GM18505 (cell line): ENCODE measurements at regions not wholly inside any gene's neighbourhood (a gene's known extent, or its start where the extent isn't known, plus 50 kb on each side); places are given as distances from the start of the nearest gene placed in this dataset.

Experiments used
- ATAC-seq: cut with Tn5 transposase; IDR thresholded peaks from one replicate; pipeline ENCODE4 v1.9.1; 2021; ENCODE audit not compliant: unreplicated experiment
- POLR2A ChIP-seq: IDR thresholded peaks from 4 replicates; pipeline ENCODE4 v1.6.1; 2011; ENCODE audit warnings: borderline replicate concordance; ENCODE audit not compliant: insufficient read depth, insufficient read length; ENCODE audit errors: extremely low read depth

DNA sequence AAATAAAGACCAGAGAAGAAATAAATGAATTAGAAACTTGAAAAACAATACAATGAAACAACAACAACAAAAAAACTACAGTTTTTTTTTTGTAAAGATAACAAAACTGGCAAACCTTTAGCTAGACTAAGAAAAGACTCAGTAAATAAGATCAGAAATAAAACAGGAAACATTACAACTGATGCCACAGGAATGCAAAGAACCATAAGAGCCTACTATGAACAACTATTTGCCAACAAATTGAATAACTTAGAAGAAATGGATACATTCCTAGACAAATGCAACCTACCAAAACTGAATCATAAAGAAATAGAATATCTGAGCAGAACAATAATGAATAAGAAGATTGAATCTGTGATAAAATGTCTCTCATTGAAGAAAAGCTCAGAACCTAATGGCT is 742.0 kb downstream of the ADGRL2 start:
- ATAC-seq: no peak
- no peak for TF ChIP-seq POLR2A

DNA sequence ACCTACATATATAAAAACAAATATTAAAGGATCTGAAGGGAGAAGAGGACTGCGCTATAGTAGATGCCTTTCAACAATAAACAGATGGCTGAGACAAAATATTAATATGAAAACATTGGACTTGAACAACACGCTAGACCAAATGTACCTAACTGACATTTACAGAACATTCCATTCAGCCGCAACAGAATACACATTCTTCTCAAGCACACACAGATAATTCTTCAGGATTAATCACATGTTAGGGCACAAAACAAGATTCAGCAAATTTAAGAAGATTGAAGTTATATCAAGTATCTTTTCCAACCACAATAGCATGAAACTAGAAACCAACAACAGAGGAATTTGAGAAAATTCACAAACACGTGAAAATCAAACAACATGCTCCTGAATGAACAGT is 741.4 kb downstream of the ADGRL2 start:
- no peak for ATAC-seq

DNA sequence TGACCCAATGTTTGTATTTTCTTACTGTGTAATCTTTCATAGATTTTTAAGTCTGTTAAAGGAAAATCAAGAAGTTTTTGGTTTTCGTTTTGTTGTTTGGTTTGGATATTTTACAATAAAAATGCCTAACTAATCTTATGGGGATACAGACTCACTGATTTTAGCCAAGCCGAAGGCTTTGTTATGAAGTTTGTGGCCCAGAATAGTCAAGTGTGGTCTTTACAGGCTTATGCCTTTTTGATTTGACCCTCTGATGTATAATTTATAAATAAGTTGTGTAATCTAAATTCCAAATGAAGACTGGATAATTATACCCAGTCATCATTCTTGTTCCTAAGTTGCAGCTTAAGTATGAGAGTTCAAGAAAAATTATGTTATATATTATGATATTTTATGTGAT is 739.3 kb downstream of the ADGRL2 start:
- ATAC-seq: no peak
- TF ChIP-seq POLR2A: no peak

More for the DNA sequence above, 741.4 kb downstream of the ADGRL2 start:
- TF ChIP-seq POLR2A: no peak

DNA sequence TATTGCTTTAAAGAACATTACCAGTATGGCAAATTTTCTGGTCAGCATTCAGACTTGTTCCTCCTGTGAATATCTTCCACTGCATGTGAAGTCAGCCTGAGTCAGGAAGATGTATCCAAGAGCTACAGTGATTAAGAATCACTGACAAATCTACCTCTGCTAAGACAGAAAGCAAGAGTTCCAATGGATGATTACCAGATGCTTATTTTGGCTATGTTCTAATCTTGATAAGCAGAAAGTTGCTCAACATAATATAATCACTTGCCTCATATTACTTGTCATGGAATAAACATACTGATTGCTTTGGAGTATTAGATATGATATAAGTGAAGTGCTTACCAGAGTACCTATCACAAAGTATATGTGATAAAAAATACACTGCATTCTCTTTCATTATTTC is 738.1 kb downstream of the ADGRL2 start:
- no peak for TF ChIP-seq POLR2A

DNA sequence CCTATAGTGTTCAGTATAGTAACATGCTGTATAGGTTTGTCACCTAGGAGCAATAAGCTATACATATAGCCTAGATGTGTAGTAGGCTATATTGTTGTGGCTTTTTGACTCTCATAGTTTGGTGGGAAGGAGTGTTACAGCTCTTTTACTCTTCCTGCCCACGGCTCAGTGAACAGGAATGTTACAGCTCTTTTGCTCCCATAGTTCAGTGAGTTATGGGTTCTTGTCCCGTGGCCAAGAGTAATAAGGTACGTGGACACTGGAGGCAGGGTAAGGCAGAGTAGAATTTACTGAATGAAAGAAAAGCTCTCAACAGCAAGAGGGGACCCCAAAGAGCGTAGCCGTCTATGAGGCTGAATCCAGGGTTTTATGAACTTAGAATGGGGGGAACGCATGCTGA is 734.3 kb downstream of the ADGRL2 start:
- no peak for TF ChIP-seq POLR2A
- ATAC-seq: no peak

More for the DNA sequence above, 738.1 kb downstream of the ADGRL2 start:
- ATAC-seq: no peak

DNA sequence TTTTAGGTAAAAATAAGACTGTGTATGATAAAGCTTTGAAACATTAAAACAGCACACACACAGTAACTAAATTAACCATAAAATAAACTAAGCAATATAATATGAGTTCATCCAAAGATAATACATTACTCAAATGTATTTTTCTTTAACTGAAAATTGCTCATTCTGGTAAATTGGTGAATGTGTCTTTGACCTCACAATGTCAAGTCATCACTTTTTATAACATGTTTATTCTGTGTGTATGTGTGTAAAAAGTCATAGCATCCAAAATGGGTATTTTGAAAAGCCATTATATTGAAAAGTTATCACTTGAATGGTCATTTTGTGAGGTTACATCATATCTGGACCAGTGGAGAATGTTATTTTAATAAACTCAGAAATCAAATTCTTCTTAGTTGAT is 724.6 kb downstream of the ADGRL2 start:
- no peak for ATAC-seq
- TF ChIP-seq POLR2A: no peak

DNA sequence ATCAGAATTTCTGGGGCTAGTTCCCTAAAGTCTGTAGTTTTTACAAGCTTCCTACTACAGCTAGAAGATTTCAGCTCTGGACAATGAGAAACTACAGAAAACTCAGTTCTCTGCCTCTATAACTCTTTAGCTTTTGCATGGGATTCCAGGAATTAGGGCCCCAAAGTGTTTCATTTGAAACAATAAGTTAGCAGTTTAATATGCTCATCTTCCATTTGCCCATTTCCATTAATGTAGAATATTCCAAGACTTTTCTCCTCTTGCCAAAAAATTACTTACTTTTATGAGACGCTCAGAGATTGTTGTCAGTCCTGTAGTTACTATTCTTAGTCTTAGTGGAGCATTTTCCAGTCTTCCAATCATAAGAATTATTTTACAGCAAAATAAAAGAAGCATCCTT is 719.9 kb downstream of the ADGRL2 start:
- TF ChIP-seq POLR2A: no peak
- ATAC-seq: no peak

DNA sequence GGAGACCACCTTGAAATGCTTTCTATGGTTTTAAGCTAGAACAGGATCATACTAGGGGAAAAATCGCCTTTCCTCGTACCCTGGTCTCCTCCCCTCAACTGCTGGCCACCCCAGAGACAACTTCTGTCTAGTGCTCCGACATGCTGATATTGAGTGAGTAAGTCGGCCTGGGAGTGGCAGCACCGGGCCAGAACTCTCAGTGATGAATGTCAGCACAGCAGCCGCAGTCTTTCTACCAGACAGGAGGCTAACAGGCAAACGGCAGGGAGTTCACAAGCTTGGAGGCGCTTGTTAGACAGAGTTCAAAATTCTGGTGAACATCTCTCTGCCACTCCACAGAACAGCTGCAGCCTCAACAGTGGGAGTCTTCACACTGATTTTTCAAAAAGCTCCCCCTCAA is 716.9 kb downstream of the ADGRL2 start:
- no peak for TF ChIP-seq POLR2A

DNA sequence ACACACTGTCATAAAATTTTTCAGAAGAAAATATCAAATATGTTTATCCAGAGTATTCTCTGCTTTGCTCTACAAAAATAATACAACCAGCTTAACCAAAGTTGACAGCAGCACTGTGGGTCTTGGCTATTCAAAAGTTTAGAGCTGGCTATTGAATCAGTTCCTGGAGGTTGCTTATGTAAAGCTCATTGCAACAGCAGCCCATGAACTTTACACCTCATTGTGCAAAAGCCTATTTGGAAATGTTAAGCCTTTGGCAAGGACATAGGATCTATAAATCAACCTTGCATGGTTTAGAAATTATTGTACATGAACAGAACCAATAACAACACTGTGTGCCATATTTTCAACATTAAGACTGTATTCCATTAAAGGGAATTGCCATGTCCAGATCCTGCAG is 714.9 kb downstream of the ADGRL2 start:
- no peak for TF ChIP-seq POLR2A
- no peak for ATAC-seq

More for the DNA sequence above, 716.9 kb downstream of the ADGRL2 start:
- no peak for ATAC-seq

DNA sequence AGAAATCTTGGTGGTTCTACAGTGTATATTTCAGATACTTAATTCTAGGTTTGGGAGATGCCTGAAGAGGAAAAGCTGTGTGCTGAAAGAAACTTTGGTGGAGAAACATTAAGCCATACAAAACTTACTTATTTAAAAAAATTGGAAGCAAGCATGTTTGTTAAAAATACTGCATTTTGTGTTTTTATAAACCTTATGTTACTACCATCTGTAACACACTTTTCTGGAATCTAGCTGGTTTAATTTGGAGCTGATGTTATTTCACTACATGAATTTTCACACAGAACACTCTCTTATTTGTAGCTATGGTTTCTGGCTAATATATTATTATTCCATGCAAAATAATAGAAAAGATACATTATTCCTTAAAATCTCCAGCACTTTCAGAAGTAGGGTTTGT is 710.7 kb downstream of the ADGRL2 start:
- no peak for TF ChIP-seq POLR2A
- no peak for ATAC-seq

DNA sequence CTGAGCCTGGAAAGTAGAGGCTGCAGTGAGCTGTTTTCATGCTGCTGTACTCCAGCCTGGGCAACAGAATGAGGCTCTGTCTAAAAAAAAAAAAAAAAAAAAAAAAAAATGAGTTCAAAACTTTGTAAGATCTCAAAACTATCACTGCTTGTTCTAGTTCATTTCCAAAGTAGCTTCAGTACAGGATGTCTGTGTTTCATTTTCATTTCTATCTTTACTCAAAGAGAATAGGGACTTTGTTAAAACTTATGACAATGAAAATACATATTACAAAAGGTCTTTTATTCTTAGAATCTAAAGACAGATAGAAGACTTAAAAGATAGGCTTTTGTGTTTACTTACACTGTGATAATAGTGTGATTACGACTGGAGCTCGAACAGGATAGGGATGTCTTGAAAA is 709.7 kb downstream of the ADGRL2 start:
- TF ChIP-seq POLR2A: no peak
- no peak for ATAC-seq

DNA sequence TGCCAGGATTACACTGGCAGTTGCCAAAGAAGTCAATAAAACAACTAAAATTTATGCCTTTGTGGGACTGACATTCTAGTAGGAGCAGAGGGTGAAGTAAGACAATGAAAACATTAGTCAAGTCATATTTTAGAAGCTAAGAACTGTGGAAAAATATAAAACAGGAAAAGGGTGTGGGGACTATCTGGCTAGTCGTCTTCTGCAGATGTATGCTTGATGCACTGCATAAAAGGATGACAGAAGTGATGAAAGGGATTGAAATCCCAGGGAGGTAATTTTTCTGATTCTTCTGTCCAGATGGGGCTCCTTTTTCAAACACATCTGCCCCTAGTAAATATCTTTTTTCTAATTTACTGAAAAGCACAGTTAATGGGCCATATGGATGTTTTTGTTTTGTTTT is 706.3 kb downstream of the ADGRL2 start:
- TF ChIP-seq POLR2A: no peak
- ATAC-seq: no peak

DNA sequence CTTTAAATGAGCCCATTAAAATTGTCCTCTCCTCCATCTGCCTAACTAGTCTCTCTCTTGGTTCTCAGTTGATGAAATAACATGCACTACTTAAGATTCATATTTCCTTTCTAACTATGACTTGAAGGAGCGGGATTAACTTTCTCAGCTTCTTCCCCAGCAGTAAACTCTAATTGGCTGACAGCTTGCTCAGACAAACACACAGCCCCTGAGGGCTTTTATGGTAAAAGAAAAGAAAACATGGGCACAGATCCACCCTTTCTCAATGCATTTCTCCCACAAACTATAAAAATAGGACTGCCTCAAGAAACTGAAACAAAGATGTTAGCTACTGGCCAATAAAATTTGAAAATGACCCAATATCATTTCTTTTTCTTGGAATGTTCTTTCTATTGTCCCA is 703.1 kb downstream of the ADGRL2 start:
- TF ChIP-seq POLR2A: no peak
- no peak for ATAC-seq

DNA sequence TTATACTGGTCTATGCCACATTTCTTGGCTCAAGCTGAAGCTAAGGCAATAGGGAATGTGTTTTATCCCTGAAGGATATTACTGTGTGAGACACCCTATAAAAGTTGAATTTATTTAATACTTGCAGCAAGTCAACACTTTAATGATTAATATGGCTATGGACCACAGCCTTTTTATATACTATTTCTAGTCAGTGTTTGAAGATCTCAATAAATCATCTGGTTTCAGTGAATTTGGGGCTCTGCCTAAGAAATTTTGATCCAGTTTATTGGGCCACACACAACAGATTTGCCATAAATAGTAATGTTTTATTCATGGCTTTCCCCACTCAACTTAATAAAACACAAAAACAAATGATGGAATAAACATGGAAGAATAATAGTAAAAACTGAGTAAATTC is 698.3 kb downstream of the ADGRL2 start:
- TF ChIP-seq POLR2A: no peak
- no peak for ATAC-seq

DNA sequence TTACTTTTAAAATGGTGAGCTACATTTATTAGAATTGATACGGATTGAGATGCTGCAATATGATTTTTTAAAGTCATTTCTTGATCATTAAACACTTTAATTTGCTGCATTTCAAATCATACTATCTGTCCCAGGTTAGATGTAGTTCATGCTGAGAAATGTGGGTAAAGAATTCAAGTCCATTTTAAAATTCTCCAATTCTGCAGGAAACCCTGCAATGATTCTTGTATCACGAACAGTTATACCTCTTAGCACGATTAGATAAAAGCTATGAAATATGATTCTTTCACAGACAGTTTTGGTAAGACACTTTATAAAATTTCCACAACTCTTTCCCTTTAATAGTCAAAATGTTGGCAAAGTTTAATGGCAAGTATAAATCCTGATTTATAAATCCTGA is 693.4 kb downstream of the ADGRL2 start:
- ATAC-seq: no peak
- TF ChIP-seq POLR2A: no peak
